Testis (tissue), 2 donors: ENCODE measurements at regions not wholly inside any gene's neighbourhood (a gene's known extent, or its start where the extent isn't known, plus 50 kb on each side); places are given as distances from the start of the nearest gene placed in this dataset.
A peak's percentile ranks its signal among the peaks of the same experiment; 100 is the strongest.

Source experiments
- DNase-seq: peaks from one replicate; pipeline ENCODE4 v3.0.0-alpha.2; 2019
- H3K27ac ChIP-seq, 2 donors: fragments of 200-600 bp; sonication (generic); one replicate each; pipeline ENCODE4 v1.5.1; 2019
- H3K27me3 ChIP-seq: fragments of 200-600 bp; sonication (generic); one replicate; pipeline ENCODE4 v1.5.1; 2019
- H3K36me3 ChIP-seq: fragments of 200-600 bp; sonication (generic); one replicate; pipeline ENCODE4 v1.5.1; 2017; ENCODE audit warnings: low read depth; ENCODE audit errors: missing control alignments
- H3K4me1 ChIP-seq: fragments of 200-600 bp; sonication (generic); one replicate; pipeline ENCODE4 v1.5.1; 2019
- H3K4me3 ChIP-seq, 2 donors: fragments of 200-600 bp; sonication (generic); one replicate each; pipeline ENCODE4 v1.5.1; 2017 to 2019
- H3K9me3 ChIP-seq: fragments of 200-600 bp; sonication (generic); one replicate; pipeline ENCODE4 v1.5.1; 2017
- POLR2A ChIP-seq: fragments of 450-650 bp; IDR thresholded peaks from one replicate; pipeline ENCODE4 v1.6.1; 2017; ENCODE audit warnings: antibody characterized with exemption, mild to moderate bottlenecking, moderate library complexity
- WGBS, 2 donors: methylation state at CpG; one replicate each; pipeline ENCODE4 v1.1.5; 2018; 5-methylcytosine and 5-hydroxymethylcytosine counted together
- intact Hi-C: fragments of 100-400 bp; cut with DNase I; formaldehyde crosslinking; loops from one replicate; pipeline ENCODE4 v1.15.1; 2023; ENCODE audit warnings: low total_unique reads
- TF ChIP-seq, protein P1 (sequence below), 3 experiments: fragments of 450-650 bp in 2 of 3; fragments of 200-600 bp in 1 of 3; sonication (generic) in 1 of 3; IDR thresholded peaks; one replicate each; pipeline ENCODE4 v1.5.1; 2016 to 2019; ENCODE audit warnings: antibody characterized with exemption in 3 of 3, mild to moderate bottlenecking in 2 of 3, moderate library complexity in 1 of 3

- 18 to 45% methylated on average over 4 of the region's 4 CpGs for WGBS, 2 donors
- TF ChIP-seq POLR2A: no peak
- TF ChIP-seq, protein P1, sequence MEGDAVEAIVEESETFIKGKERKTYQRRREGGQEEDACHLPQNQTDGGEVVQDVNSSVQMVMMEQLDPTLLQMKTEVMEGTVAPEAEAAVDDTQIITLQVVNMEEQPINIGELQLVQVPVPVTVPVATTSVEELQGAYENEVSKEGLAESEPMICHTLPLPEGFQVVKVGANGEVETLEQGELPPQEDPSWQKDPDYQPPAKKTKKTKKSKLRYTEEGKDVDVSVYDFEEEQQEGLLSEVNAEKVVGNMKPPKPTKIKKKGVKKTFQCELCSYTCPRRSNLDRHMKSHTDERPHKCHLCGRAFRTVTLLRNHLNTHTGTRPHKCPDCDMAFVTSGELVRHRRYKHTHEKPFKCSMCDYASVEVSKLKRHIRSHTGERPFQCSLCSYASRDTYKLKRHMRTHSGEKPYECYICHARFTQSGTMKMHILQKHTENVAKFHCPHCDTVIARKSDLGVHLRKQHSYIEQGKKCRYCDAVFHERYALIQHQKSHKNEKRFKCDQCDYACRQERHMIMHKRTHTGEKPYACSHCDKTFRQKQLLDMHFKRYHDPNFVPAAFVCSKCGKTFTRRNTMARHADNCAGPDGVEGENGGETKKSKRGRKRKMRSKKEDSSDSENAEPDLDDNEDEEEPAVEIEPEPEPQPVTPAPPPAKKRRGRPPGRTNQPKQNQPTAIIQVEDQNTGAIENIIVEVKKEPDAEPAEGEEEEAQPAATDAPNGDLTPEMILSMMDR (IDR thresholded peaks at IDR 0.05): no peak
- H3K9me3 ChIP-seq: no peaks in the 10 kb centered on the region
- DNase-seq: peak; percentile 31
- intact Hi-C loops: no loop called here
- no peak overlapping the region for H3K4me3 ChIP-seq
- peak overlapping the region; percentile 55 to 65 for H3K27ac ChIP-seq
- no peaks in the 10 kb centered on the region for H3K27me3 ChIP-seq
- peaks cover 36% of the 10 kb centered on the region for H3K4me1 ChIP-seq
- no peaks in the 10 kb centered on the region for H3K36me3 ChIP-seq
Measured at GRCh38 chr15:95470997-95471689, 859.4 kb upstream of the NR2F2 start.

GRCh38 chr15:95471690-95472086 is 858.8 kb upstream of the NR2F2 start:
- intact Hi-C loops: no loop called here
- peaks cover 37% of the 10 kb centered on the region for H3K4me1 ChIP-seq

GRCh38 chr15:95475067-95475466 is 855.4 kb upstream of the NR2F2 start:
- Histone ChIP-seq H3K4me3 (no peak overlapping the region), H3K9me3 (no peaks in the 10 kb centered on the region), H3K4me1 (peaks cover 32% of the 10 kb centered on the region), H3K36me3 (no peaks in the 10 kb centered on the region), H3K27me3 (no peaks in the 10 kb centered on the region), H3K27ac (peak overlapping the region; percentile 8 to 83)
- TF ChIP-seq POLR2A: no peak
- TF ChIP-seq, protein P1 (IDR thresholded peaks at IDR 0.05): no peak
- intact Hi-C loops: no loop called here
- WGBS, 2 donors: 73 to 74% methylated on average over 5 of the region's 5 CpGs
- no peak for DNase-seq

More at GRCh38 chr15:95471690-95472086, 858.8 kb upstream of the NR2F2 start:
- no peak overlapping the region for H3K4me3 ChIP-seq
- no peak for DNase-seq
- H3K9me3 ChIP-seq: no peaks in the 10 kb centered on the region
- no peaks in the 10 kb centered on the region for H3K27me3 ChIP-seq
- no peaks in the 10 kb centered on the region for H3K36me3 ChIP-seq
- no peak for TF ChIP-seq POLR2A
- TF ChIP-seq, protein P1 (IDR thresholded peaks at IDR 0.05): no peak
- WGBS, 2 donors: 39 to 46% methylated on average over 5 of the region's 5 CpGs
- peak overlapping the region; percentile 55 to 65 for H3K27ac ChIP-seq

- no peak for DNase-seq
- Histone ChIP-seq H3K4me3 (no peak overlapping the region), H3K4me1 (peaks cover 4% of the 10 kb centered on the region), H3K9me3 (no peaks in the 10 kb centered on the region), H3K27ac (no peak overlapping the region), H3K27me3 (no peaks in the 10 kb centered on the region), H3K36me3 (no peaks in the 10 kb centered on the region)
- WGBS, 2 donors: 62 to 71% methylated on average over 3 of the region's 3 CpGs
- intact Hi-C loops: no loop called here
- TF ChIP-seq, protein P1 (IDR thresholded peaks at IDR 0.05): peak in 1 of 3 experiments; percentile 8
- no peak for TF ChIP-seq POLR2A
Measured at GRCh38 chr15:95479308-95479707, 851.2 kb upstream of the NR2F2 start.

GRCh38 chr15:95485367-95485766 is 845.1 kb upstream of the NR2F2 start:
- no peak for DNase-seq
- no peaks in the 10 kb centered on the region for H3K36me3 ChIP-seq
- intact Hi-C loops: no loop called here
- TF ChIP-seq, protein P1 (IDR thresholded peaks at IDR 0.05): no peak
- H3K4me1 ChIP-seq: no peaks in the 10 kb centered on the region
- H3K27me3 ChIP-seq: no peaks in the 10 kb centered on the region
- H3K27ac ChIP-seq: no peak overlapping the region
- H3K4me3 ChIP-seq: no peak overlapping the region
- H3K9me3 ChIP-seq: no peaks in the 10 kb centered on the region
